ENCODE measurements at regions not wholly inside any gene's neighbourhood (a gene's known extent, or its start where the extent isn't known, plus 50 kb on each side); places are given as distances from the start of the nearest gene placed in this dataset.

DNA sequence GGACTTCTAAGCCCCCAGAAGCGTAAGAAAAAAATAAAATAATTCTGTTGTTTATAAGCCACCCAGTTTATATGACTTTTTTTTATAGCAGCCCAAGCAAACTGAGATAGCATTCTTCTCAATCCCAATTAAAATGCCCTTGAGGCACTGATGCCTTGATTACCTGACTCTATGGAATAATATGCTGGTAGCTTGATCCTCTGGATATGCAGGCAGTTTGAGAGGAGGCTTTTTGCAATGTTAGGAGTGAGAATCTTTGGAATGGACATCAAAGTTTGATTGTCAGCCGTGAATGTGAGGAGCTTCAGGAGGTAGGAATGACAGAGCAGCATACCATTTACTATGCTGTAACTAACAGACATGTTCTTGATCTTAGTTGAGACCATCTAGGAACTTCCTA lies 275.6 kb downstream of the AASDHPPT start:
- no peak for TF ChIP-seq POLR2A (IDR thresholded peaks at IDR 0.05; ENCODE audit: extremely low read depth, insufficient read length)
- TF ChIP-seq, protein P1, sequence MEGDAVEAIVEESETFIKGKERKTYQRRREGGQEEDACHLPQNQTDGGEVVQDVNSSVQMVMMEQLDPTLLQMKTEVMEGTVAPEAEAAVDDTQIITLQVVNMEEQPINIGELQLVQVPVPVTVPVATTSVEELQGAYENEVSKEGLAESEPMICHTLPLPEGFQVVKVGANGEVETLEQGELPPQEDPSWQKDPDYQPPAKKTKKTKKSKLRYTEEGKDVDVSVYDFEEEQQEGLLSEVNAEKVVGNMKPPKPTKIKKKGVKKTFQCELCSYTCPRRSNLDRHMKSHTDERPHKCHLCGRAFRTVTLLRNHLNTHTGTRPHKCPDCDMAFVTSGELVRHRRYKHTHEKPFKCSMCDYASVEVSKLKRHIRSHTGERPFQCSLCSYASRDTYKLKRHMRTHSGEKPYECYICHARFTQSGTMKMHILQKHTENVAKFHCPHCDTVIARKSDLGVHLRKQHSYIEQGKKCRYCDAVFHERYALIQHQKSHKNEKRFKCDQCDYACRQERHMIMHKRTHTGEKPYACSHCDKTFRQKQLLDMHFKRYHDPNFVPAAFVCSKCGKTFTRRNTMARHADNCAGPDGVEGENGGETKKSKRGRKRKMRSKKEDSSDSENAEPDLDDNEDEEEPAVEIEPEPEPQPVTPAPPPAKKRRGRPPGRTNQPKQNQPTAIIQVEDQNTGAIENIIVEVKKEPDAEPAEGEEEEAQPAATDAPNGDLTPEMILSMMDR (IDR thresholded peaks at IDR 0.05; ENCODE audit: low read depth, low read length), result no peak
